GM18505 (cell line): ENCODE measurements at regions not wholly inside any gene's neighbourhood (a gene's known extent, or its start where the extent isn't known, plus 50 kb on each side); places are given as distances from the start of the nearest gene placed in this dataset.
"Not testable (repeated sequence)": the region's sequence is repeated elsewhere in the genome, so short reads cannot be mapped to it uniquely, and the experiment has no call there.

ENCODE experiments used
- ATAC-seq: cut with Tn5 transposase; IDR thresholded peaks from one replicate; pipeline ENCODE4 v1.9.1; 2021; ENCODE audit not compliant: unreplicated experiment
- POLR2A ChIP-seq: IDR thresholded peaks from 4 replicates; pipeline ENCODE4 v1.6.1; 2011; ENCODE audit warnings: borderline replicate concordance; ENCODE audit not compliant: insufficient read depth, insufficient read length; ENCODE audit errors: extremely low read depth

DNA sequence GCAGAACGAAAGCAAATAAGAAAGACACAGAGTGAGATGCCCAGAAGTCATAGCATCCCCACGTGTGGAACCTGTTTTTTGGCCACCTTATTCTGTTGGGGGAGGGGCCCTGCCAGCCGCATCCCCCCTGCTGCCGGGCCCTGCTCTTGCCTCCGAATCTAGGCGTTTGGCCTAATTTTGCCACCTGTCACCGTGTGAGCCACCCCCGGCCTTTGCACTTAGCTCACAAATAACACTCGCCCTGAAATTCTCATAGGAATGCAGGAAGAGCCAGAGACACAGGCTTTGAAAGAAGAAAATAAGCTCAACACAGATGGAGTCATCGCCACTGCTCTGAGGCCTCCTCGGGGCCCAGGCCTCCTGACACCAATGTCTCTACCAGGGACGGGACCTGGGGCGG lies 522.6 kb upstream of the SALL3 start:
- TF ChIP-seq POLR2A, result no peak
- ATAC-seq, result no peak

DNA sequence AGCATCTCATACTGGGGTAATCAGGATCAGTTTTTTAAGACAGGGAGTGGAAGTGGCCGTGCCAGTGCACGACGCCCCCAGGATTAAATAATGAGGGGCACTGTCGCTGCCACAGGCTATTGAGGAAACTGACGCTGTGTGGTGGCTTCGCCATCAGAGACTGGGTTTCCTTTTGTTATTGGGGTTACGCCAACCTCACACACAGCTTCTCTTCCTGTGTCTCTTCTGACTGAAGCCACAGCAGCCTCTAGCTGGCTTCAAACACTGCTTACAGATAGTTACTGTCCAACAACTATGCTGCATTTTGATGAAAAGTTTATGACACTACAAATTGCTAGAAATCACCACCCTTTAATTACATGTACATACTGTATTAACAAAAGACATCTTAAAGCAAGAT lies 521.9 kb upstream of the SALL3 start:
- no peak for ATAC-seq
- no peak for TF ChIP-seq POLR2A

DNA sequence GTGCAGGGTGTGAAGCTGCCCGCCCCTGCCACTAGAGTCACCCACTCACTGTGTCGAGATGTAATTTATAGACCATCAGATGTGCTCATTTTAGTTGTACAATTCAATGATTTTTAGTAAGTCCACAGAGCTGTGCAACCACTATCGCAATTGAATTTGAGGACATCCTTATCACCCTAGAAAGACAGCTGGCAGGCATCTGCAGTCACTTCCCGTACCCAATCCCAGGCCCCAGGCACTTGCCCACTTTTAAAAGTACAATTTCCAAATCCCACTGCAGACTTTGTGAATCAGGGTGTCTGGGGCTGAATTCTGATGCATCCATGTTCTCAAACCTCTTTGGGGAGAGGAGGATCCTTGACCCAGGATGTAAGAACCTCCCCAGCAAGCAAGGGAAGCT lies 521.3 kb upstream of the SALL3 start:
- TF ChIP-seq POLR2A, result no peak
- ATAC-seq, result no peak

DNA sequence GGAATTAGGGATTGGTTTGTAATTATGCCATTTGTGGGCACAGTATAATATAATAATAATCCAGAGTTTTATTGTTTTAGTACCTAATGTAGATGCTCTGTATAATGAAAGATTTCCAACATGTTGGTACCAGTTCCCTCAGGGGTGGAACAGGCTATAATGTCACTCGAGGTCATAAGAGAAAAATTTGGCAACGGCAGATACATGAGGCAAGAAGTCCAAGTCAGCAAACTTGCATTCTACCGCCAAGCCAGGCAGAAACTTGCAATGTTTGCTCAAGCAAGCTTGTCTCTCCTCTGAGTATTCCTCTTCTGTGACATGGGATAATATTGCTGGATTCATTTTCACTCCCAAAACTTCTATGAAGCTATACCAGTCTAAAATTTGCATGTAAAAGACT lies 520.0 kb upstream of the SALL3 start:
- TF ChIP-seq POLR2A, result no peak
- no peak for ATAC-seq

DNA sequence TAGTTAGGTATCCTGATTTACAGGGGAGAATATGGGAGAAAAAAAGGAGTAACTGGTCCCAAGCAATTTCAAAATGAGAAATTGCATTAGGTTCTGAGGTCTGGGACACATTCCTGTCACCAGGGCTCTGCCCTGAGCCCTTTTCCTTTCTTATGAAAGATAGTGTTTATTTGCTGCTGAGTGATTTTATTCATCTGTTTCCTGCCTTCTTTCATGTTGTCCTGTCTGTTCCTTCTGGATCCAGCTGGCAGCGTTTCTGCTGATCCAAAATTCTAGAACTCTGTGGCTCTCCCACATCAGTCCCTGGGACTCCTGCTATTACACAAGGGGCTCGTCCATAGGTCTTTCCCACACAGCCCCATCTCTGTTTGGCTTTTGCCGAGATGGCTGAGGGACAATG lies 519.1 kb upstream of the SALL3 start:
- ATAC-seq, result no peak
- TF ChIP-seq POLR2A, result no peak

DNA sequence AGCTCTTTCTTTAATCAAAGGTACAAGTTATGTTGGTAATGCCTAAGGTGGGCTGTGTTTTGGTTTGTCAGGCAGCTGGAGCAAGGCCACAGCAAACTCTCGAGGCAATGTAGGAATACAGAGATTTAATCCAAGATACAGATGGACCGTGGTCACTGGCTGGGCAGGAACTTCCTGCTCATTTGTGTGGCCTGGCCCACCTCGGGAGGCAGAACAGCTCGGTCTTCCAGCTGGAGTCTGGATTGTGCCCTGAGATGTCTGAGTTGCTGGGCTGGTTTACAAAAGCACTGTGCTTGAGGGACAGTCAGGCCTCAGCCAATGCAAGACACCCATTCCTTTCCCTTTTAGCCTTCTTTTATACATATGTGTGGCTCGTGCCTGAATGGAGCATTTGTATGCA lies 506.1 kb upstream of the SALL3 start:
- ATAC-seq, result no peak
- no peak for TF ChIP-seq POLR2A

DNA sequence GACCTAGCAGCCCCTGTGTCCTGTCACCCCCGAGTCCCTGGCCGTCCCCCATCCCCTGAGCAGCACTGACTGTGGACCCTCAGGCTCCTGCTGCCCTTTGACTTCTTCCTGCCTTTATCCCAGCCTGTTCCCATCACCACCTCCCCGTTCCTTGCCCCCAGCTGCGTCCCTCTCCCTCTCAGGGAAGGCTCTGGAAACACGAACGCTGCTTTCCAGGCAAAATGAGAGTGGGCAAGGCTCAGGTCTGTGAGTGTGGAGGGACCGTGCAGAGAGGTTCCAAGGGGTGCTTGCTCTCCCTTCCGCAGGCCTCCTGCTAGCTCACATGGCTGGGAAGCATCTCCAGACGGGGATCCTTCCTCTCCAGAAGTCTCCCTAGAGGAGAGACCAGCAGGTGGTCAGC lies 501.8 kb upstream of the SALL3 start:
- no peak for TF ChIP-seq POLR2A
- ATAC-seq, result no peak

DNA sequence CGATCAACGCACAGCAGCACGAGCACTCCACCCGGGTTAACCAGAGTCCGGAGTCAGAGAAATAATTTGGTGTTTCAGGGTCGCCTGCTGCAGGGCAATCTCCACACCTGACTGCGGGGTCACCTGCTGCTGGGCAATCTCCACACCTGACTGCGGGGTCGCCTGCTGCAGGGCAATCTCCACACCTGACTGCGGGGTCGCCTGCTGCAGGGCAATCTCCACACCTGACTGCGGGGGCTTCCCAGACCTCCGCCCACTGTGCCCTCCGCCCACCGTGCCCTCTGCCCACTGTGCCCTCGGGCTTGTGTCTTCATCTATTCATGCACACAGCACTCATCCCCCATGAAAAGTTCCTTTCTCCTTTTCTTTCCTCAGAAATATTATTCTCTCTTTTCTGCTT lies 500.2 kb upstream of the SALL3 start:
- no peak for ATAC-seq
- TF ChIP-seq POLR2A, result no peak

DNA sequence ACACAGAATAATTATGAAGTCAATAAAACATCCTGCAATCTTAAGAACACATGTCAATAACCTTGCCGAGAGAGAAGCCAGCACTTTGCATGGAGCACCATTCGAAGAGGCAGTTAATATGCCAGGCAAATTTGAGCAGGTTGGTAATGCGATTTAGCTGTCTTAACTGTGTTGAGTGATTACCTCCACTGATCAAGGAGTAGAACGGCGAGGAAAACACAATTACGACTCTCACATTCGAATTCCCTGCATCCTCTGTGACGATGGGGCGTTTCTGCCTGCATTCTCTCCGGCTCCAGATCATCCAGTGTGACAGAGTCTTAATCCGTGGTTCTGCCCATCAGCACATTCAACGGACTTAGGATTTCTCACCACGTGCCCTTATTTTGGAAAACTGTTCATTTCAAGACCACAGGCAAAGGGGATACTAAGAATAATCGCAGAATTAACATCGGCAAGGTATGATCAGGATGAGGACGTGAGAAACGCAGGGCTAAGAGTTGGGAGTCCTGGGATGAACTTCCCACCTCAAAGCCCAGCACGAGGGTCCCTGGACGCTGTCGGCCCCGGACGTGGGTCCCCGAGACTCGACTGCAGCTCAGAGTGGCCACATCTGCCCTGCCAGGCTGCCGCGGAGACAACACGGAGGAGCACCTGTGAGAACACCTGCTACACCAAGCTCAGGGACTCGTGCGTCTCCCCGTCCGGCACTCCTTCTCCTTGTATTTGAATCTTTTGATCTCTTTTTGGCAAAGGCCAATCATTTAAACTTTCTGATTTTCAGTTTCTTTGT lies 499.2 kb upstream of the SALL3 start:
- no peak for ATAC-seq
- TF ChIP-seq POLR2A, result no peak

DNA sequence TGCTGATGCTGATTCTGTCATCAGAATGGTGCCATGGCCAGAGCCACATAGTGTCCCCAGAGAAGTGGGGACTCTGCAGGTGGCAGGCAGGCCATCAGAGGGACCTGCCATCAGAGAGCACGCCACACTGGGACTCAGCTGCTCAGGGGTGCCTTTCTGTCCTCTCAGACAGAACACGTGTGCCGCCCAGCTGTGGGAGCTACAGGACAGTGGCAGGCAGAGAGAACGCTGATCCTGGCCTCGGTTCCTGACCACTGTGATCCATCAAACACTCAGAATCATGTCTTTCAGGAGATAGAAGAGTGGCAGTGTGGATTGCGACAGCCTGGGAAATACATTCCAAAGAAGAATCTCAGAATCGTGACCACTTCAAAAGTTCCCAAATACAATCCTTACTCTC lies 497.2 kb upstream of the SALL3 start:
- TF ChIP-seq POLR2A, result no peak
- ATAC-seq, result no peak

DNA sequence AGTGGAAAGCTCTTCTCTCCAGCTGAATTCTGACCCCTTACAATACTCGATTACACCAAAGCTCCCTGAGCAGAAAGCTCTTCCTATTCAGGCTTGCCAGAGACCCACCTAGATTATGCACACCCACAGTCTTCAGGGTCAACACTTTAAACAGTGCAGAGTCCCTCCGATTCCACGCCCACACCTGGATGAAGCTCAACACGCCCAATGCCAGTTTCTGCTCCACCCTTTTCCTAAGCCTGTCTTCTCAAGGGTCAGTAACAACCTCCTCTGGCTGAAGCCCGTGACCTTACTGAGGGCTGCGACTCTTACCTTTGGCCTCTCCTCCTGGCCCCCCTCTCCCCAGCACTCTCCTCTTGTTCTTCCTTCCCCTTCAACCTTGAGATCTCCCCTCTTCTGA lies 492.0 kb upstream of the SALL3 start:
- no peak for TF ChIP-seq POLR2A
- ATAC-seq, result no peak

DNA sequence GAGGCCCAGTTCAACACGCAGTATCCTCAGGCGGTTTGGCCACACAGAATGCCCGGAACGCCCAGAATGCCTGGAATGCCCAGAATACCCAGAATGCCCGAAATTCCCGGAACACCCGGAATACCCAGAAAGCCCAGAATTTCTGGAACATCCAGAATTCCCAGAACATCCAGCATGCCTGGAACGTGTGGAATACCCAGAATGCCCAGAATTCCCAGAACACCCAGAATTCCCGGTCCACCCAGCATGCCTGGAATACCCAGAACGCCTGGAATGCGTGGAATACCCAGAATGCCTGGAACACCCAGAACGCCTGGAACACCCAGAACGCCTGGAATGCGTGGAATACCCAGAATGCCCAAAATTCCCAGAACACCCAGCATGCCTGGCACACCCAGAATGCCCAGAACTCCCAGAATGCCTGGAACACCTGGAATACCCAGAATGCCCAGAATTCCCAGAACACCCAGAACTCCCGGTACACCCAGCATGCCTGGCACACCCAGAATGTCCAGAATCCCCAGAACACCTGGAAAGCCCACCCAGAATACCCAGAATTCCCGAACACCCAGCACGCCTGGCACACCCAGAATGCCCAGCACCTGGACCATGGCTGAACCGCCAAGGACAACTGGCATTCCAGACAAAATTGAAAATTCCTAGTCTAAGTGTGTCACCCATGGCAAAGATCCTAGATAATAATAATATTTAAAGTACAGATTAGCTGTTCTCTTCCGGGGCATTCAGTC lies 487.4 kb upstream of the SALL3 start:
- no peak for TF ChIP-seq POLR2A
- no peak for ATAC-seq

DNA sequence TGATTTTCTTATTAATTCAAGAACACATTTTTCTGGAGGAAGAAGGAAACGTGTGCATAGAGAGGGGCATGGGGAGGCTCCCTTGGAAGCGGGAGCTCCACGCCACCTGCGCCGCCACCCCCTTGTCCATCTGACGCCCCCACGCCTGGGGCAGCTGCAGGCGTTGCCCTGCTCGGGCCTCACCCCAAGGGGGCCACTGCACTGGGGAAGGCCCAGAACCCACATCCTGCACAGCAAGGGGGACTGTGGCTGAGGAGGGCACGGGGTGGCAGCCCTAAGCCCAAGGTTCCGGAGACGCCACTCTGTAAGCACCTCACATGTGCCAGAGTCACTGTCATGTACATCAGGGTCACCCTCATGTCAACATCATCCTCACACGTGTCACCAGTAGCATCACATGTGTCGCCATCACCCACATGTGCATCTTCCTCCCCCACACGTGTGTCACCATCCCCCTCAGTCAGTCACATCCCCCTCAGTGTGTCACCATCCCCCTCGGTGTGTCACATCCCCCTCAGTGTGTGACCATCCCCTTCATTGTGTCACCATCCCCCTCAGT lies 486.7 kb upstream of the SALL3 start:
- TF ChIP-seq POLR2A, result no peak
- no peak for ATAC-seq

DNA sequence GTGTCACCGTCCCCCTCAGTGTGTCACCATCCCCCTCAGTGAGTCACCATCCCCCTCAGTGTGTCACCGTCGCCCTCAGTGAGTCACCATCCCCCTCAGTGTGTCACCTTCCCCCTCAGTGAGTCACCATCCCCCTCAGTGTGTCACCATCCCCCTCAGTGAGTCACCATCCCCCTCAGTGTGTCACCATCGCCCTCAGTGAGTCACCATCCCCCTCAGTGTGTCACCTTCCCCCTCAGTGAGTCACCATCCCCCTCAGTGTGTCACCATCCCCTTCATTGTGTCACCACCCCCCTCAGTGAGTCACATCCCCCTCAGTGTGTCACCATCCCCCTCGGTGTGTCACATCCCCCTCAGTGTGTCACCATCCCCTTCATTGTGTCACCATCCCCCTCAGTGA lies 486.1 kb upstream of the SALL3 start:
- ATAC-seq, result not testable (repeated sequence)
